GM23338 (cell line): ENCODE measurements at regions not wholly inside any gene's neighbourhood (a gene's known extent, or its start where the extent isn't known, plus 50 kb on each side); places are given as distances from the start of the nearest gene placed in this dataset.

Experiments
- CREB1 ChIP-seq: fragments of 250-450 bp; sonication (Bioruptor Pico); IDR thresholded peaks from 2 replicates; pipeline ENCODE4 v1.5.0; 2020; ENCODE audit warnings: low read depth, mild to moderate bottlenecking, moderate library complexity
- EZH2 ChIP-seq: fragments of 200-600 bp; sonication (generic); IDR thresholded peaks from one replicate; pipeline ENCODE4 v1.8.0; 2017; ENCODE audit warnings: antibody characterized with exemption, mild to moderate bottlenecking, low read depth; ENCODE audit not compliant: unreplicated experiment
- EZH2phosphoT487 ChIP-seq: fragments of 200-600 bp; sonication (generic); IDR thresholded peaks from one replicate; pipeline ENCODE4 v1.8.1; 2018; ENCODE audit warnings: antibody characterized with exemption; ENCODE audit not compliant: unreplicated experiment
- JUNB ChIP-seq: IDR thresholded peaks from one replicate; pipeline ENCODE4 v1.6.1; 2016; ENCODE audit warnings: antibody characterized with exemption; ENCODE audit not compliant: unreplicated experiment
- POLR2AphosphoS5 ChIP-seq: IDR thresholded peaks from 2 replicates; pipeline ENCODE4 v1.6.1; 2016; ENCODE audit warnings: antibody characterized with exemption, low read depth
- ZNF114 ChIP-seq: fragments of 250-450 bp; sonication (Bioruptor Pico); IDR thresholded peaks from 2 replicates; pipeline ENCODE4 v1.5.0; 2020; ENCODE audit warnings: mild to moderate bottlenecking, moderate library complexity
- TF ChIP-seq, protein P1 (sequence below), 2 experiments: fragments of 200-600 bp in 1 of 2; sonication (generic) in 1 of 2; conservative IDR thresholded peaks; 2 replicates each; pipeline versions ENCODE4 v1.5.1 to v1.6.1; 2016 to 2017; ENCODE audit warnings: antibody characterized with exemption in 2 of 2, low read depth in 2 of 2, mild to moderate bottlenecking in 2 of 2, moderate library complexity in 1 of 2
- TF ChIP-seq, protein P2 (sequence below): IDR thresholded peaks from 2 replicates; pipeline ENCODE4 v1.6.1; 2016; ENCODE audit warnings: antibody characterized with exemption
- TF ChIP-seq, protein P3 (sequence below): IDR thresholded peaks from one replicate; pipeline ENCODE4 v1.6.1; 2018; ENCODE audit warnings: antibody characterized with exemption; ENCODE audit not compliant: unreplicated experiment

DNA sequence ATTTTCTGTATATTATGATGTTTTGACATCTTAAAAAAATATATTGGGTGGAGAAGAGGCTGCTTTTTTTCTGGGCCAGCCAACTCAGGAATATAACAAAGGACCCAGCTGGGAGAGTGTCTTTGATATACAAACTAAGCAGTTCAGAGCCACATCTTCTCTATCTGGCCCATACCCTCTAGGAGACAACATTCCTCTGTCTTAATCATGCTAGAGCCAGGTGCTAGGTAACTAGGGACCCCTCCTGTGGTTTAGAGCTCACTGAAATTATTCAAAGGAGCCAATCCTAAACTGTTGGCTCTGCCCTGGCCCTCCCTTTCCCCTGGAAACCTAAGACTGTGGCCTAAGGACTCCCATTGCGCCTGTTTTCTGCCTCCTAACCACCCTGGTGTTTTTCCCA lies 193.1 kb upstream of the DIO2 start:
- TF ChIP-seq, protein P1, sequence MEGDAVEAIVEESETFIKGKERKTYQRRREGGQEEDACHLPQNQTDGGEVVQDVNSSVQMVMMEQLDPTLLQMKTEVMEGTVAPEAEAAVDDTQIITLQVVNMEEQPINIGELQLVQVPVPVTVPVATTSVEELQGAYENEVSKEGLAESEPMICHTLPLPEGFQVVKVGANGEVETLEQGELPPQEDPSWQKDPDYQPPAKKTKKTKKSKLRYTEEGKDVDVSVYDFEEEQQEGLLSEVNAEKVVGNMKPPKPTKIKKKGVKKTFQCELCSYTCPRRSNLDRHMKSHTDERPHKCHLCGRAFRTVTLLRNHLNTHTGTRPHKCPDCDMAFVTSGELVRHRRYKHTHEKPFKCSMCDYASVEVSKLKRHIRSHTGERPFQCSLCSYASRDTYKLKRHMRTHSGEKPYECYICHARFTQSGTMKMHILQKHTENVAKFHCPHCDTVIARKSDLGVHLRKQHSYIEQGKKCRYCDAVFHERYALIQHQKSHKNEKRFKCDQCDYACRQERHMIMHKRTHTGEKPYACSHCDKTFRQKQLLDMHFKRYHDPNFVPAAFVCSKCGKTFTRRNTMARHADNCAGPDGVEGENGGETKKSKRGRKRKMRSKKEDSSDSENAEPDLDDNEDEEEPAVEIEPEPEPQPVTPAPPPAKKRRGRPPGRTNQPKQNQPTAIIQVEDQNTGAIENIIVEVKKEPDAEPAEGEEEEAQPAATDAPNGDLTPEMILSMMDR (conservative IDR thresholded peaks at IDR 0.05; ENCODE audit: low read depth in 2 of 2): no peak
- TF ChIP-seq EZH2 (no peak), CREB1 (CRISPR knock-in tag) (no peak), POLR2AphosphoS5 (no peak), EZH2phosphoT487 (no peak), ZNF114 (CRISPR knock-in tag) (no peak), JUNB (no peak)
- TF ChIP-seq, protein P2, sequence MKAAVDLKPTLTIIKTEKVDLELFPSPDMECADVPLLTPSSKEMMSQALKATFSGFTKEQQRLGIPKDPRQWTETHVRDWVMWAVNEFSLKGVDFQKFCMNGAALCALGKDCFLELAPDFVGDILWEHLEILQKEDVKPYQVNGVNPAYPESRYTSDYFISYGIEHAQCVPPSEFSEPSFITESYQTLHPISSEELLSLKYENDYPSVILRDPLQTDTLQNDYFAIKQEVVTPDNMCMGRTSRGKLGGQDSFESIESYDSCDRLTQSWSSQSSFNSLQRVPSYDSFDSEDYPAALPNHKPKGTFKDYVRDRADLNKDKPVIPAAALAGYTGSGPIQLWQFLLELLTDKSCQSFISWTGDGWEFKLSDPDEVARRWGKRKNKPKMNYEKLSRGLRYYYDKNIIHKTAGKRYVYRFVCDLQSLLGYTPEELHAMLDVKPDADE: no peak
- TF ChIP-seq, protein P3, sequence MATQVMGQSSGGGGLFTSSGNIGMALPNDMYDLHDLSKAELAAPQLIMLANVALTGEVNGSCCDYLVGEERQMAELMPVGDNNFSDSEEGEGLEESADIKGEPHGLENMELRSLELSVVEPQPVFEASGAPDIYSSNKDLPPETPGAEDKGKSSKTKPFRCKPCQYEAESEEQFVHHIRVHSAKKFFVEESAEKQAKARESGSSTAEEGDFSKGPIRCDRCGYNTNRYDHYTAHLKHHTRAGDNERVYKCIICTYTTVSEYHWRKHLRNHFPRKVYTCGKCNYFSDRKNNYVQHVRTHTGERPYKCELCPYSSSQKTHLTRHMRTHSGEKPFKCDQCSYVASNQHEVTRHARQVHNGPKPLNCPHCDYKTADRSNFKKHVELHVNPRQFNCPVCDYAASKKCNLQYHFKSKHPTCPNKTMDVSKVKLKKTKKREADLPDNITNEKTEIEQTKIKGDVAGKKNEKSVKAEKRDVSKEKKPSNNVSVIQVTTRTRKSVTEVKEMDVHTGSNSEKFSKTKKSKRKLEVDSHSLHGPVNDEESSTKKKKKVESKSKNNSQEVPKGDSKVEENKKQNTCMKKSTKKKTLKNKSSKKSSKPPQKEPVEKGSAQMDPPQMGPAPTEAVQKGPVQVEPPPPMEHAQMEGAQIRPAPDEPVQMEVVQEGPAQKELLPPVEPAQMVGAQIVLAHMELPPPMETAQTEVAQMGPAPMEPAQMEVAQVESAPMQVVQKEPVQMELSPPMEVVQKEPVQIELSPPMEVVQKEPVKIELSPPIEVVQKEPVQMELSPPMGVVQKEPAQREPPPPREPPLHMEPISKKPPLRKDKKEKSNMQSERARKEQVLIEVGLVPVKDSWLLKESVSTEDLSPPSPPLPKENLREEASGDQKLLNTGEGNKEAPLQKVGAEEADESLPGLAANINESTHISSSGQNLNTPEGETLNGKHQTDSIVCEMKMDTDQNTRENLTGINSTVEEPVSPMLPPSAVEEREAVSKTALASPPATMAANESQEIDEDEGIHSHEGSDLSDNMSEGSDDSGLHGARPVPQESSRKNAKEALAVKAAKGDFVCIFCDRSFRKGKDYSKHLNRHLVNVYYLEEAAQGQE: no peak
